Upper lobe of left lung (tissue), 6 donors: ENCODE measurements at regions not wholly inside any gene's neighbourhood (a gene's known extent, or its start where the extent isn't known, plus 50 kb on each side); places are given as distances from the start of the nearest gene placed in this dataset.
"Not testable (repeated sequence)": the region's sequence is repeated elsewhere in the genome, so short reads cannot be mapped to it uniquely, and the experiment has no call there.

ENCODE experiments used
- ATAC-seq, 2 donors: fragments of 200-7000 bp; cut with Tn5 transposase; one replicate each; pipeline ENCODE4 v1.9.1; 2022; ENCODE audit warnings: mild to moderate bottlenecking in 2 of 2, moderate library complexity in 2 of 2; ENCODE audit not compliant: low FRiP score in 2 of 2
- DNase-seq, 2 donors: peaks; one replicate each; pipeline ENCODE4 v3.0.0-alpha.2; 2019 to 2020
- H3K27ac ChIP-seq, 4 donors: fragments of 200-600 bp; sonication (generic); one replicate each; pipeline ENCODE4 v1.5.1; 2016 to 2019
- H3K27me3 ChIP-seq, 4 donors: fragments of 200-600 bp; sonication (generic); one replicate each; pipeline ENCODE4 v1.5.1; 2017 to 2019
- H3K36me3 ChIP-seq, 4 donors: fragments of 200-600 bp; sonication (generic); one replicate each; pipeline ENCODE4 v1.5.1; 2016 to 2019
- H3K4me1 ChIP-seq, 4 donors: fragments of 200-600 bp; sonication (generic); one replicate each; pipeline ENCODE4 v1.5.1; 2018 to 2019
- H3K4me3 ChIP-seq, 4 donors: fragments of 200-600 bp; sonication (generic); one replicate each; pipeline ENCODE4 v1.5.1; 2017 to 2019; ENCODE audit warnings: mild to moderate bottlenecking in 2 of 4, moderate library complexity in 1 of 4
- H3K9me3 ChIP-seq, 4 donors: fragments of 200-600 bp; sonication (generic); one replicate each; pipeline ENCODE4 v1.5.1; 2018 to 2019
- EP300 ChIP-seq, 4 donors: sonication (generic); formaldehyde crosslinking; IDR thresholded peaks; one replicate each; pipeline ENCODE4 v1.5.1; 2017; ENCODE audit warnings: antibody characterized with exemption in 4 of 4, control low read depth in 2 of 4
- POLR2A ChIP-seq, 4 donors: fragments of 450-650 bp; IDR thresholded peaks; one replicate each; pipeline ENCODE4 v1.5.1; 2016 to 2017; ENCODE audit warnings: antibody characterized with exemption in 4 of 4, mild to moderate bottlenecking in 2 of 4
- POLR2AphosphoS5 ChIP-seq, 2 donors: sonication (generic); formaldehyde crosslinking; IDR thresholded peaks; one replicate each; pipeline ENCODE4 v1.5.1; 2017; ENCODE audit warnings: antibody characterized with exemption in 2 of 2
- WGBS, 2 donors: methylation state at CpG; one replicate each; pipeline ENCODE4 v1.1.5; 2017 to 2018; 5-methylcytosine and 5-hydroxymethylcytosine counted together
- TF ChIP-seq, protein P1 (sequence below), 6 experiments: fragments of 450-650 bp in 4 of 6; fragments of 200-600 bp in 2 of 6; sonication (generic) in 2 of 6; IDR thresholded peaks; one replicate each; pipeline ENCODE4 v1.5.1; 2016 to 2019; ENCODE audit warnings: antibody characterized with exemption in 6 of 6
- donor health status: DM: no; HTN: no; CAD: no; lungs with moderate emphysema.
- donor health status: DM: no; HTN: yes; CAD: no; lungs with severe emphysema.

DNA sequence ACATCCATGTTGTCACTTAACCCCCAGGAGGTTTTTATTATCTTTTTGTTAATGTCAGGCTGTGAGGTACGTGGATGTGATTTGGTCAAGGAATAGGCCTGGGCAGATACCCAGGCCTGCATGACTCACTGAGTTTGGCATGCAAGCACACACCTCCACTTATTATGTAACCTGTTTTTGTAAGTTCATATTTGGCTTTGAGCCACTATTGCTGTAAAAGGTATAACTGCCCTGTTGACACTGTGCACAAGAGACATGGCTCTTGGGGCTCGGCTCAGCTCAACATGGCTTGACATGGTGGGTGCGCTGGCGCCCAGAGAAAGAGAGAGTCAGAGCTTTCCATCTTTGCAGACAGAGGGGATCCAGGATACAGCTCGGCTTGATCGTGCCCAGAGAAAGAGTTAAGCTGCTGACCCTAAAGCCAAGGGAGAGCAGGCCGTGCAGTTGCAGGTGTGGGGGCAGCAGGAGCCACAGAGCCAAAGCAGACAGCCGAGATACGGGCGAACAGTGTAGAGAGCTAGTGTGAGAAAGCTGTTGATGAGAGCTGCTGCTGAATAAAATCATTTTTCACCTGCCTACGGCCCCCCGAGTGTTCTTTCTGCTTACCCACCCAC lies 67.9 kb upstream of the UNC13C start:
- H3K4me1 ChIP-seq, result peaks cover 0 to 16% (median 5%) of the 10 kb centered on the region in 4 donors
- H3K27me3 ChIP-seq, result no peaks in the 10 kb centered on the region
- peak overlapping the region in 1 of 4 donors; percentile 7 for H3K4me3 ChIP-seq
- peak; percentile 3 to 67 for DNase-seq
- peak; percentile 16 to 74 for ATAC-seq
- 63 to 68% methylated on average over 5 to 12 of the region's 12 CpGs for WGBS, 2 donors
- H3K27ac ChIP-seq, result peak overlapping the region in 1 of 4 donors; percentile 60
- H3K36me3 ChIP-seq, result no peaks in the 10 kb centered on the region
- H3K9me3 ChIP-seq, result no peaks in the 10 kb centered on the region
- no peak for TF ChIP-seq POLR2AphosphoS5 (IDR thresholded peaks at IDR 0.05)
- TF ChIP-seq, protein P1, sequence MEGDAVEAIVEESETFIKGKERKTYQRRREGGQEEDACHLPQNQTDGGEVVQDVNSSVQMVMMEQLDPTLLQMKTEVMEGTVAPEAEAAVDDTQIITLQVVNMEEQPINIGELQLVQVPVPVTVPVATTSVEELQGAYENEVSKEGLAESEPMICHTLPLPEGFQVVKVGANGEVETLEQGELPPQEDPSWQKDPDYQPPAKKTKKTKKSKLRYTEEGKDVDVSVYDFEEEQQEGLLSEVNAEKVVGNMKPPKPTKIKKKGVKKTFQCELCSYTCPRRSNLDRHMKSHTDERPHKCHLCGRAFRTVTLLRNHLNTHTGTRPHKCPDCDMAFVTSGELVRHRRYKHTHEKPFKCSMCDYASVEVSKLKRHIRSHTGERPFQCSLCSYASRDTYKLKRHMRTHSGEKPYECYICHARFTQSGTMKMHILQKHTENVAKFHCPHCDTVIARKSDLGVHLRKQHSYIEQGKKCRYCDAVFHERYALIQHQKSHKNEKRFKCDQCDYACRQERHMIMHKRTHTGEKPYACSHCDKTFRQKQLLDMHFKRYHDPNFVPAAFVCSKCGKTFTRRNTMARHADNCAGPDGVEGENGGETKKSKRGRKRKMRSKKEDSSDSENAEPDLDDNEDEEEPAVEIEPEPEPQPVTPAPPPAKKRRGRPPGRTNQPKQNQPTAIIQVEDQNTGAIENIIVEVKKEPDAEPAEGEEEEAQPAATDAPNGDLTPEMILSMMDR (IDR thresholded peaks at IDR 0.05), result no peak
- no peak for TF ChIP-seq POLR2A (IDR thresholded peaks at IDR 0.05)
- no peak for TF ChIP-seq EP300 (IDR thresholded peaks at IDR 0.05)

DNA sequence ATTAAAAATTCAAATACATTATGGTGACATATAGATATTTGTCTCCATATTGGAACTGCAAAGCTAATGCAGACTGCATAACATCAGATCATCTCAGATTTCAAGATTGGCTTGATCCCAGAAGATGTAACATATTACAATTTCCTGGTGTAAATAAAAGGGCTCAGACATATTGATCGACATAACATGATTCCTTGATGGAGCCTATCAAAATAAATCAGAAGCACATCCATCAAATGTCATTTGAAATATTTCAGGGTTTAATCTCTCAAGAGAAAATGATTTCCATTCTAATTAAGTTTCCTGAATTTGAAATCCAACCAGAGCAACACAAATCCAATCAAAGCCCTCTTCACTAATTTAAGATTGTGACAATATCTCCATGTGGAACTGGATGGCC lies 75.1 kb upstream of the UNC13C start:
- ATAC-seq (no peak), DNase-seq (no peak)
- TF ChIP-seq POLR2A (IDR thresholded peaks at IDR 0.05) (no peak), EP300 (IDR thresholded peaks at IDR 0.05) (no peak), POLR2AphosphoS5 (IDR thresholded peaks at IDR 0.05) (no peak)
- TF ChIP-seq, protein P1 (IDR thresholded peaks at IDR 0.05), result no peak
- Histone ChIP-seq H3K9me3 (no peaks in the 10 kb centered on the region), H3K4me1 (no peaks in the 10 kb centered on the region), H3K27me3 (no peaks in the 10 kb centered on the region), H3K27ac (no peak overlapping the region), H3K36me3 (no peaks in the 10 kb centered on the region), H3K4me3 (no peak overlapping the region)
- WGBS, 2 donors, result 85 to 92% methylated on average over 1 of the region's 1 CpG

DNA sequence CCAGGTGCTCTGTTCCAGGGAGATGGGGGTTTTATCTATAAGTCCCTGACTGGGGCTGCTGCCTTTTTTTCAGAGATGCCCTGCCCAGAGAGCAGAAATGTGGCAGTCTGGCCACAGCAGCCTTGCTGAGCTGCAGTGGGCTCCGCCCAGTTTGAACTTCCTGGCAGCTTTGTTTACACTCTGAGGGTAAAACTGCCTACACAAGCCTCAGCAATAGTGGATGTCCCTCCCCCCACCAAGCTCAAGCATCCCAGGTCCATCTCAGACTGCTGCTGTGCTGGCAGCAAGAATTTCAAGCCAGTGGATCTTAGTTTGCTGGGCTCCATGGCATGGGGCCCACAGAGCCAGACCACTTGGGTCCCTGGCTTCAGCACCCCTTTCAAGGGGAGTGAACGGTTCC lies 84.8 kb upstream of the UNC13C start:
- not testable (repeated sequence) for H3K4me3 ChIP-seq, DNase-seq, H3K36me3 ChIP-seq, H3K4me1 ChIP-seq, H3K9me3 ChIP-seq, H3K27ac ChIP-seq, H3K27me3 ChIP-seq, ATAC-seq
- 86 to 100% methylated on average over 1 to 2 of the region's 2 CpGs for WGBS, 2 donors

DNA sequence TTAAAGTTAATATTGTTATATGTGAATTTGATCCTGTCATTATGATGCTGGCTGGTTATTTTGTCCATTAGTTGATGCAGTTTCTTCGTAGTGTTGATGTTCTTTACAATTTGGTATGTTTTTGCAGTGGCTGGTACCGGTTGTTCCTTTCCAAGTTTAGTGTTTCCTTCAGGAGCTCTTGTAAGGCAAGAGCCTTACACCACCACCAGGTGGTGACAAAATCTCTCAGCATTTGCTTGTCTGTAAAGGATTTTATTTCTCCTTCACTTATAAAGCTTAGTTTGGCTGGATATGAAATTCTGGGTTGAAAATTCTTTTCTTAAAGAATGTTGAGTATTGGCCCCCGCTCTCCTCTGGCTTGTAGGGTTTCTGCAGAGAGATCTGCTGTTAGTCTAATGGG lies 86.4 kb upstream of the UNC13C start:
- DNase-seq, H3K4me3 ChIP-seq, ATAC-seq, H3K9me3 ChIP-seq, H3K27me3 ChIP-seq, H3K27ac ChIP-seq, H3K4me1 ChIP-seq, H3K36me3 ChIP-seq: not testable (repeated sequence)
- 57 to 74% methylated on average over 3 of the region's 3 CpGs for WGBS, 2 donors
- TF ChIP-seq, protein P1 (IDR thresholded peaks at IDR 0.05), result peak in 1 of 6 experiments; percentile 12

DNA sequence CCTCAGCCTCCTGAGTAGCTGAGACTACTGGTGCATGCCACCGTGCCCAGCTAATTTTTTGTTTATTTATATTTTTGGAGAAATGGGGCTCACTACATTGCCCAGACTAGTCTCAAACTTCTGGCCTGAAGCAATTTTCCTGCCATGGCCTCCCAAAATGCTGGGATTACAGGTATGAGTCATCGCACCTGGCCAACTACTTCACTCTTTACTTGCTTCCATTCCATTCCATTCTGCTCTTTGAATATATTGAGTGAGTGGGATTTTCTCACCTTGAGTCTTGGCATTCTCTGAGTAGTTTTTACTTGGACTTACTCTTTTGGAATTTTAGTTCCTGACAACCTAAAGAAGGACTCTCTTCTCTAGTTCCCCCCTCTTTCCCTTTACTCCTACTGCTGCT lies 93.8 kb upstream of the UNC13C start:
- Histone ChIP-seq H3K27ac (no peak overlapping the region), H3K36me3 (no peaks in the 10 kb centered on the region), H3K4me3 (no peak overlapping the region), H3K27me3 (peaks cover 0 to 2% (median 0%) of the 10 kb centered on the region in 4 donors), H3K9me3 (no peaks in the 10 kb centered on the region), H3K4me1 (no peaks in the 10 kb centered on the region)
- 80 to 97% methylated on average over 2 of the region's 2 CpGs for WGBS, 2 donors
- TF ChIP-seq EP300 (IDR thresholded peaks at IDR 0.05), result no peak
- no peak for TF ChIP-seq POLR2AphosphoS5 (IDR thresholded peaks at IDR 0.05)
- TF ChIP-seq, protein P1 (IDR thresholded peaks at IDR 0.05), result no peak
- no peak for TF ChIP-seq POLR2A (IDR thresholded peaks at IDR 0.05)
- ATAC-seq, result no peak
- no peak for DNase-seq
